DMS79 (cell line): ENCODE measurements at regions not wholly inside any gene's neighbourhood (a gene's known extent, or its start where the extent isn't known, plus 50 kb on each side); places are given as distances from the start of the nearest gene placed in this dataset.
"Not testable (repeated sequence)": the region's sequence is repeated elsewhere in the genome, so short reads cannot be mapped to it uniquely, and the experiment has no call there.

Experiments
- DNase-seq: peaks from one replicate; lab custom pipeline; 2025; lab: John Stamatoyannopoulos, UW

- DNase-seq: no peak
Measured at GRCh38 chr2:209162129-209162528, 261.7 kb upstream of the MAP2 start.

- DNase-seq: no peak
Measured at GRCh38 chr2:209181984-209182383, 241.9 kb upstream of the MAP2 start.

GRCh38 chr2:209186886-209187285, 237.0 kb upstream of the MAP2 start:
- DNase-seq: not testable (repeated sequence)

DNA sequence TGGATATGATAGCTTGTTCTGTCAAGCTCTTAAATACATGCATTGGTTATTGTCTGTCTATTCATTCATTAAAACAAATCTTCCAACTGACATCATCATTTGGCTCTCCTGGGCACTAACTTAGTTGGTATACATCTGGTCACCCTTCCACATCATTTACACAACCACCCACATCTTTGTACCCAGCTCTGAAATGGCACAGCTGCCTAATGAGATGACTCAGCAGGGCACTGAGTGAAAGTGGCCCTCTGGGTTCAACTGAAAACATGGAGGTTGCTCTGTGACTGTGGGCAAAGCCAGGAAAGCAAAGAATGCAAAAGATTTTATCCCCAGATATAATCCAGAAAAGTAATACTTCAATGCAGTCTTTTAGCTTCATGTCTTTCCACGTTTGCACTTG, 234.0 kb upstream of the MAP2 start:
- no peak for DNase-seq

DNA sequence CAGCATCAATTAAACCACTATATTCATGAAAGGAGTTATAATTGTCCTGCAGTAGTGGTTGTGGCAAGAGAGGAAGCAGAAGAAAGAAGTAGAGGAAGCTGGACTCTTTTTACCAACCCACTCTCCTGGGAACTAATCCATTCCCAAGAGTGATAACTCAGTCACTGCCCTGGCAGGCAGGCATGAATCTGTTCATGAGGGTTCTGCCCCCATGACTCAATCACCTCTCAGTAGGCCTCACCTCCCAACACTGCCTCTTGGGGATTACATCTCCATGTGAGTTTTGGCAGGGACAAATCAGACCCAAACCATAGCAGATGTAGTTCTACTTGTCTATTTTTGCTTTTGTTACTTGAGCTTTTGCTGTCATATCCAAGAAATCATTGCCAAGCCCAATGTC, 232.7 kb upstream of the MAP2 start:
- DNase-seq: no peak

GRCh38 chr2:209194717-209195116, 229.1 kb upstream of the MAP2 start:
- DNase-seq: no peak

DNA sequence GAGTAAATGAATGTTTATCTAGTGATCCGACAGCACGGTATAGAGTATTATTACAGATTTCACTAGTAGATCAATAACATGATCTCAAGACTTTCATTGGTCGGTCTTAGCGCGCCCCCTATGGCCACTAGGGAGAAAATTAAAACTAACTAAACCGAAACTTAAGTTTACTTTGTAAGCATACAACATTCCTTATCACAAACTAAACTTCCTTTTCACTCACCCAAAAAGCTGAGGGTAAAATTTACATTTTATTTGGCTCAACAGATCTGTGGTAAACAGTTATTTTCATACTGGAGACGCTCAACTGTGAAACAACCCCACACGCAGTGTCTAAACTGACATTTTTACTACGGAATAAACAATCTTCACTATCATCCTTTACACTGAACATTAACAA, 215.6 kb upstream of the MAP2 start:
- DNase-seq: no peak

DNA sequence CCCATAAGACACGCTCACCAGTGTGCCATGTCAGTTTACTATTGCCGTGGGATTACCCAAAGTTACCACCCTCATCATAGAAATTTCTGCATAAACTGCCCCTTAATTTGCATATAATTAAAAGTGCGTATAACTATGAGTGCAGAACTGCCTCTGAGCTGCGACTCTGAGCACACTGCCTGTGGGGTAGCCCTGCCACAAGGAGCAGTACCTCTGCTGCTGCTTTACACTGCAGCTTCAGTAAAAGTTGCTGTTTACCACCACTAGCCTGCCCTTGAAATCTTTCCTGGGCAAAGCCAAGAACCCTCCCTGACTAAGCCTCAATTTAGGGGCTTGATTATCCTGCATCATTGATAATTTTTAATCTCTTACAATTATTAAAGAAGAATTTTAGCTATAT, 213.9 kb upstream of the MAP2 start:
- DNase-seq: no peak

DNA sequence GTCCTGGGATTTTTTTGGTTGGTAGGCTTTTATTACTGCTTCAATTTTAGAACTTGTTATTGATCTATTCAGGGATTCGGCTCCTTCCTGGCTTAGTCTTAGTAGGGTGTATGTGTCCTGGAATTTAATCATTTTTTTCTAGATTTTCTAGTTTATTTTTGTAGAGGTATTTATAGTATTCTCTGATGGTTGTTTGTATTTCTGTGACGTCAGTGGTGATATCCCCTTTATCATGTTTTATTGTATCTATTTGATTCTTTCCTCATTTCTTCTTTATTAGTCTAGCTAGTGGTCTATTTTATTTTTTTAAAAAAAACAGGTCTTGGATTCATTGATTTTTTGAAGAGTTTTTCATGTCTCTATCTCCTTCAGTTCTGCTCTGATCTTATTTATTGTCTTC, 193.3 kb upstream of the MAP2 start:
- DNase-seq: no peak

DNA sequence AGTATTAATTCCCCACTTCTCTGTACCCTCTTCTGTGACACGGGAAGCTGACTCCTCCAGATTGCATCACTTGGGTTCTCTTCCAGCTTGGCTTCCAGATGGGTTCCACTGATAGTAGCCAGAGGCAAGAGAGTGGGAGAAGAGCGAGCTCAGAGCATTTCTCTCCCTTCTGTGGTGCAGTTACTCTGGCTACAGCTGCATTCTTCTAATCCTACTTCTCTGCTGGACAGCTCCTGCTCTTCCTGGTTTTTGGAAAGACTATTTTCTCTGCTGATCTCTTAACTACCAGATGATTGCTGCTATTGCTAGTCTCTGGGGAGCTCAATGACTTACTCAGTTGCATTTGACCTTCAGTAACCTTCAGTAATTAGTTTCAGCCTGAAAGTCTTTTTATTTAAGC, 187.5 kb upstream of the MAP2 start:
- DNase-seq: no peak

- DNase-seq: no peak
Measured at GRCh38 chr2:209238765-209239584, 184.9 kb upstream of the MAP2 start.

DNA sequence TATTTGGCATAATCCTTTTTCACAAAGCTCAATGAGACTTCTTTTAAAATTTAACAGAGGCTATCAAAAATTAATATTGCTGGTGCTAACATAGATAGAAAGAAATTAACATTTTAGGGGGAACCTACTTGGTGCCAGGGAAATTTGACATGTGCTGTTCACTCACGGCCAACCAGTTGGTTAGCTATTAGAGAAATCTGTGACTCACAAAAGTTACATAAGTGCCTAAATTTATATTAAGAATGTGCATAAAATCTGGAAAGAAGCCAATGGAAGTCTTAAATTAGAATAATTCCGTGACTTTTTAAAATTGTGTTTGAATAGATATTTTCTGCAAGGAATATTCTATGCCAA, 184.3 kb upstream of the MAP2 start:
- DNase-seq: no peak

- no peak for DNase-seq
Measured at GRCh38 chr2:209240204-209240603, 183.6 kb upstream of the MAP2 start.

DNA sequence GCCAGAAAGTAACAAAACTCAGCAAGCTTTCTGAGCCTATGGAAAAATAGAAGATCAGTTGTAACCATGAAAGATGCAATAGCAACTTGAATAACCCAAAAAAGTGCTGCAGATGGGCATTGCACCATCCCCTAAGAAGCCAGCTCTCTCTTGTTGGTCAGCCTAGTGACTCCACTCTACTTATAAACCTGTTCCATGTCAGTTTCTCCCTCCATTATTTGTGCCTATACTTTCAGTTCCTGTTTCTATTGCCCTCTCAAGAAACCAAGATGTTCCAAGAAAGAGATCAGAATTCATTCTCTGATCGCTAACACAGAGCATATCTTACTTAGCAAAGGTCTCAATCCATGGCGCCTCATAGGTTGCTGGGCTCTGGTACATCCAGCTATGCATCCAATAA, 170.3 kb upstream of the MAP2 start:
- DNase-seq: no peak

DNA sequence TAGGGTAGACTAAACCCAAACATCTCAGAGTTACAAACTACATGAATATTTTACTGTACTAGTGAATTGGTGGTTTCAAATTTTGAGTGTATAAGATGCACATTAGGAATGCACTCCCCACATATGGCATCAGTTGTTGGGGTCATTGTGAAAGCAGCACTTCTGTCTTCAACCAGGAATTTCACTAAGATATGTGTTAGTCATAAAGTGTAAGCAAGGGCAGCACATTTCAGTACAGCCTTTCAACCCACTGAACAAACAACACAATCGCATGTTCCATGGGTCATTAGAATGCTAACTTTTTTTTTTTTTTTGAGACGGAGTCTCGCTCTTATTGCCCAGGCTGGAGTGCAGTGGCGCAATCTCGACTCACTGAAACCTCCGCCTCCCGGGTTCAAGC, 164.1 kb upstream of the MAP2 start:
- no peak for DNase-seq

DNA sequence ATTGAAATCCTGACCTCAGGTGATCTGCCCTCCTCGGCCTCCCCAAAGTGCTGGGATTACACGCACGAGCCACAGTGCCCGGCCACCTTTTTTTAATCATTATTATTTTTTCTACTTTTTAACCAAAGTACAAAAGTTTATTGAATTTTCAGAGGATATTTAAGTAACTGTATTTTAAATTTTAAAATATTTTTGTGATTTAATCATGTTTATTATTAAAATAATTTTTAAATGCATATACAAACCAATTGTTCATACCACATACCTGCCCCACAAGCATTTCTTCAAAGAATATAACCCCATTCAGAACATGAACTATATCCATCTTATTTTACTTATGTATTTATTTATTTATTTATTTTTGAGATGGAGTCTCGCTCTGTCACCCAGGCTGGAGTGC, 163.6 kb upstream of the MAP2 start:
- DNase-seq: no peak

- DNase-seq: not testable (repeated sequence)
Measured at GRCh38 chr2:209261366-209262053, 162.3 kb upstream of the MAP2 start.

DNA sequence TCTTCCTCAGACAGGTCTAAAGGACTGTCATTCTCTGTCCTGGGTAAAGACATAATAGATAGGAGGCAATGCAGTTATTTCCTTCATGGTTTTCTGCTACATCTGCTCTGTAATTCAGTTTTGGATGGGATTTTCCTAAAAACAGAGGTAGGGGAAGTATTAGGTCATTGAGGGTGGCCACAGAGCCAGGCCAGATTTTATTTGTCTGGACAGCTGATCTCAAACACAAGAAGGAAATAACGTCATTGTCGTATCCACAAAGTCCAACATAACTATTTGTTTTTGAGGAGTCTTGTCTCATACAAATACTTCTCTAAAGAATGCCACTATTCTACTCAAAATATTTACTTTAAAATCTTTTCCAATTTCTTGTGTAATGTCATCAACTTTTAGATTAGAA, 154.8 kb upstream of the MAP2 start:
- no peak for DNase-seq

GRCh38 chr2:209276000-209276399, 147.8 kb upstream of the MAP2 start:
- no peak for DNase-seq

GRCh38 chr2:209277444-209277843, 146.4 kb upstream of the MAP2 start:
- DNase-seq: no peak

- no peak for DNase-seq
Measured at GRCh38 chr2:209298601-209299000, 125.2 kb upstream of the MAP2 start.

- not testable (repeated sequence) for DNase-seq
Measured at GRCh38 chr2:209299478-209299877, 124.4 kb upstream of the MAP2 start.

GRCh38 chr2:209300766-209301165, 123.1 kb upstream of the MAP2 start:
- not testable (repeated sequence) for DNase-seq

DNA sequence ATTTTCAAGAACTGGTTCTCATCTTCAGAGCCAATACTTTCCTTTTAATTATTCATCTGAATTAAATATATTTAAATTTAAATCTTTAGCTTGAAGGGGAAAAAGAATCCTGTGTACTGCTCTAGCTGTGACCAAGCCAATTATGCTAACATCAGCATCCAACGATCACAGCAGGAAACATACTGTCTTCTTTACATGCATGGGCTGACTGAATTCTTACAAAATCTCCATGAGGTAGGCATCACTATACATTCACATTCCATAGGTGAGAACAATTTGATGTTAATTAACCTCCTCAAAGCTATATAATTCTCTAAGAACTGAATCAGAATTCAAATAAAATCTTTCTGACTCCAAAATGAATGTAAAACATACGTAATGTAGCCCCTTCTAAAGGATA, 118.8 kb upstream of the MAP2 start:
- DNase-seq: no peak
